SK-N-SH treated with all-trans-retinoic acid at 6 μM for 48 hours (cell line): ENCODE measurements at regions not wholly inside any gene's neighbourhood (a gene's known extent, or its start where the extent isn't known, plus 50 kb on each side); places are given as distances from the start of the nearest gene placed in this dataset.

Experiments
- ARNTL ChIP-seq: fragments of 450-650 bp; formaldehyde crosslinking; IDR thresholded peaks from 2 replicates; pipeline ENCODE4 v1.5.0; 2020; ENCODE audit warnings: low read depth, mild to moderate bottlenecking, moderate library complexity, borderline replicate concordance
- CREB5 ChIP-seq: fragments of 250-450 bp; sonication (Bioruptor Pico); IDR thresholded peaks from 2 replicates; pipeline ENCODE4 v1.5.1; 2020; ENCODE audit warnings: low read depth, mild to moderate bottlenecking, moderate library complexity
- CSDC2 ChIP-seq: fragments of 250-450 bp; sonication (Bioruptor Pico); IDR thresholded peaks from 2 replicates; pipeline ENCODE4 v1.5.0; 2020; ENCODE audit warnings: mild to moderate bottlenecking, moderate library complexity
- RARB ChIP-seq: fragments of 250-450 bp; sonication (Bioruptor Pico); IDR thresholded peaks from 2 replicates; pipeline ENCODE4 v1.8.0; 2021; ENCODE audit warnings: mild to moderate bottlenecking, moderate library complexity
- TCF4 ChIP-seq: fragments of 250-450 bp; sonication (Bioruptor Pico); IDR thresholded peaks from 2 replicates; pipeline ENCODE4 v1.8.0; 2021; ENCODE audit warnings: mild to moderate bottlenecking, moderate library complexity, borderline replicate concordance
- ZFP3 ChIP-seq: fragments of 250-450 bp; sonication (Bioruptor Pico); IDR thresholded peaks from 2 replicates; pipeline ENCODE4 v1.5.0; 2020; ENCODE audit warnings: mild to moderate bottlenecking, moderate library complexity
- ZFP30 ChIP-seq: fragments of 450-650 bp; formaldehyde crosslinking; IDR thresholded peaks from 2 replicates; pipeline ENCODE4 v1.5.0; 2022; ENCODE audit warnings: mild to moderate bottlenecking, moderate library complexity
- TF ChIP-seq, protein P1 (sequence below): fragments of 250-450 bp; sonication (Bioruptor Pico); IDR thresholded peaks from 2 replicates; pipeline ENCODE4 v1.8.0; 2020; ENCODE audit warnings: mild to moderate bottlenecking, moderate library complexity, borderline replicate concordance

GRCh38 chr14:101340556-101340955 is 220.7 kb upstream of the DIO3 start:
- TF ChIP-seq ARNTL (CRISPR knock-in tag) (no peak), TCF4 (CRISPR knock-in tag) (no peak), ZFP3 (no peak), CSDC2 (CRISPR knock-in tag) (no peak), RARB (CRISPR knock-in tag) (no peak), CREB5 (CRISPR knock-in tag) (no peak), ZFP30 (CRISPR knock-in tag) (no peak)
- TF ChIP-seq, protein P1, sequence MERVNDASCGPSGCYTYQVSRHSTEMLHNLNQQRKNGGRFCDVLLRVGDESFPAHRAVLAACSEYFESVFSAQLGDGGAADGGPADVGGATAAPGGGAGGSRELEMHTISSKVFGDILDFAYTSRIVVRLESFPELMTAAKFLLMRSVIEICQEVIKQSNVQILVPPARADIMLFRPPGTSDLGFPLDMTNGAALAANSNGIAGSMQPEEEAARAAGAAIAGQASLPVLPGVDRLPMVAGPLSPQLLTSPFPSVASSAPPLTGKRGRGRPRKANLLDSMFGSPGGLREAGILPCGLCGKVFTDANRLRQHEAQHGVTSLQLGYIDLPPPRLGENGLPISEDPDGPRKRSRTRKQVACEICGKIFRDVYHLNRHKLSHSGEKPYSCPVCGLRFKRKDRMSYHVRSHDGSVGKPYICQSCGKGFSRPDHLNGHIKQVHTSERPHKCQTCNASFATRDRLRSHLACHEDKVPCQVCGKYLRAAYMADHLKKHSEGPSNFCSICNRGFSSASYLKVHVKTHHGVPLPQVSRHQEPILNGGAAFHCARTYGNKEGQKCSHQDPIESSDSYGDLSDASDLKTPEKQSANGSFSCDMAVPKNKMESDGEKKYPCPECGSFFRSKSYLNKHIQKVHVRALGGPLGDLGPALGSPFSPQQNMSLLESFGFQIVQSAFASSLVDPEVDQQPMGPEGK: no peak
